OCI-LY7 (cell line): ENCODE measurements at regions not wholly inside any gene's neighbourhood (a gene's known extent, or its start where the extent isn't known, plus 50 kb on each side); places are given as distances from the start of the nearest gene placed in this dataset.

Experiments
- BruUV-seq: library from RNA; stranded (reverse); fragments of 400-500 nt; replicated peaks from 2 replicates; lab custom pipeline; 2021; lab: Mats Ljungman, UMichigan
- CTCF ChIA-PET: fragments of 300-600 bp; sonication (Branson Sonifier 250); formaldehyde crosslinking; loops from one replicate; lab custom pipeline; 2022; ENCODE audit warnings: antibody characterized with exemption; ENCODE audit not compliant: unreplicated experiment; lab: Charles Lee
- POLR2A ChIA-PET: fragments of 300-600 bp; sonication (Branson Sonifier 250); formaldehyde crosslinking; loops from one replicate; lab custom pipeline; 2022; ENCODE audit warnings: antibody characterized with exemption; lab: Charles Lee
- DNase-seq: peaks from one replicate; pipeline ENCODE4 v3.0.0-alpha.2; 2015; ENCODE audit warnings: low spot score
- H2AFZ ChIP-seq: fragments of 200-600 bp; sonication (generic), shearing (Covaris generic); 2 replicates; pipeline ENCODE4 v1.6.1; 2014; ENCODE audit warnings: mild to moderate bottlenecking, antibody characterized with exemption, low read length, moderate library complexity
- H3K27ac ChIP-seq: fragments of 200-600 bp; sonication (generic); 2 replicates; pipeline ENCODE4 v1.5.1; 2014; ENCODE audit warnings: mixed run types, low read depth, mild to moderate bottlenecking, moderate library complexity, low read length, inconsistent platforms; ENCODE audit not compliant: poor library complexity, severe bottlenecking
- H3K36me3 ChIP-seq: fragments of 200-600 bp; sonication (generic); 2 replicates; pipeline ENCODE4 v1.6.1; 2014; ENCODE audit warnings: mild to moderate bottlenecking, antibody characterized with exemption, low read length, moderate library complexity, mixed read lengths; ENCODE audit not compliant: insufficient read depth
- H3K4me1 ChIP-seq: fragments of 200-600 bp; sonication (generic); 2 replicates; pipeline ENCODE4 v1.5.1; 2014; ENCODE audit warnings: mild to moderate bottlenecking, low read length; ENCODE audit not compliant: insufficient read depth, poor library complexity, severe bottlenecking
- H3K4me2 ChIP-seq: fragments of 200-600 bp; sonication (generic); 2 replicates; pipeline ENCODE4 v1.6.1; 2014; ENCODE audit warnings: mild to moderate bottlenecking, low read length
- H3K4me3 ChIP-seq: fragments of 200-600 bp; sonication (generic); 2 replicates; pipeline ENCODE4 v1.5.1; 2014; ENCODE audit warnings: mild to moderate bottlenecking, low read depth, low read length; ENCODE audit not compliant: poor library complexity, severe bottlenecking
- H3K79me2 ChIP-seq: fragments of 200-600 bp; sonication (generic); 2 replicates; pipeline ENCODE4 v1.6.1; 2016; ENCODE audit warnings: low read depth, mild to moderate bottlenecking, low read length, moderate library complexity, mixed read lengths; ENCODE audit not compliant: insufficient read depth
- H3K9me2 ChIP-seq: fragments of 200-600 bp; sonication (generic); 2 replicates; pipeline ENCODE4 v1.6.1; 2016; ENCODE audit warnings: mild to moderate bottlenecking, low read length, mixed read lengths; ENCODE audit not compliant: insufficient read depth
- H3K9me3 ChIP-seq: fragments of 200-600 bp; sonication (generic); 2 replicates; pipeline ENCODE4 v1.6.1; 2014; ENCODE audit warnings: mild to moderate bottlenecking, mixed run types, low read length, mixed read lengths
- H4K20me1 ChIP-seq: fragments of 200-600 bp; sonication (generic); 2 replicates; pipeline ENCODE4 v1.6.1; 2014; ENCODE audit warnings: mild to moderate bottlenecking, antibody characterized with exemption, low read length, moderate library complexity, mixed read lengths; ENCODE audit not compliant: insufficient read depth
- CTCF ChIP-seq: fragments of 200-600 bp; sonication (generic); conservative IDR thresholded peaks from 2 replicates; pipeline ENCODE4 v1.5.1; 2014; ENCODE audit warnings: mild to moderate bottlenecking, antibody characterized with exemption, low read length, moderate library complexity, mixed read lengths
- EZH2phosphoT487 ChIP-seq: fragments of 200-600 bp; sonication (generic); IDR thresholded peaks from 2 replicates; pipeline ENCODE4 v1.6.1; 2018; ENCODE audit warnings: low read depth, borderline replicate concordance, mild to moderate bottlenecking, mixed run types, antibody characterized with exemption, low read length, moderate library complexity, mixed read lengths
- intact Hi-C: fragments of 100-400 bp; cut with micrococcal nuclease; formaldehyde crosslinking; loops from one replicate; pipeline ENCODE4 v1.10.0; 2022; ENCODE audit not compliant: unreplicated experiment

DNA sequence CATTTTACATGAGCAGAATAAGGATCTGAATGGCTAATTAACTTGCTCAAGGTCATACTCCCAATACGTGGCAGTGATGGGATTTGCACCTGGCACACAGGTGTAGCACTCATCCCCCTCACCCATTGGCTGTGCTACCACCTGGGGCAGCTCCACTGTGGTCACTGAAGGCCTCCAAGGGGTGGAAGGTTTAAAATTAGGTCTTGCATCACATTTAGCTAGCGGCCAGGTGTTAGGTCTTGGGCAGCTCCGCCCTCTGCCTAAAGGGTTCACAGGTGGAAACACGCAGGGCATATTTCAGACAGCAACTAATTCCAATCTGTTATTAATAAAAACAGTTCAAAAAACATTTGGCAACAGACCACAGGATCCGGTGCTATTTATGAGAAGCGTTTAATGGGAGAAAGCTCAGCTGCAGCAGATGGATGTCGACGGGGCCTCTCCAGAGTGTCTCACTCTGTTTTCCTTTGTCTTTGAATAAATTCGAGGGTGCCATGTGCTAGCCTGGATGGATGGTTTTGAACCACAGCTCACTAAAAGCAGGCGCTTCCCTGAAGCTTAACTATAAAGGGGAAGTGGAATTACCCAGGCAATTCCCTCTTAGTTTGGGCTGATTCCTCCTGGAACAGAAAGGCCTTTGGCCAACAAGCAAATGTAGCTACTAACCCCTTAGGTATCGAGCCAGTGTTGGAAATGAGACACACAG, 1017.6 kb downstream of the TYW1 start:
- Histone ChIP-seq H3K36me3 (no peaks in the 10 kb centered on the region), H2AFZ (no peak overlapping the region), H3K4me1 (no peaks in the 10 kb centered on the region), H3K4me3 (no peak overlapping the region), H3K9me3 (no peaks in the 10 kb centered on the region), H3K4me2 (no peak overlapping the region), H3K27ac (no peak overlapping the region), H3K79me2 (no peaks in the 10 kb centered on the region), H3K9me2 (no peaks in the 10 kb centered on the region), H4K20me1 (no peaks in the 10 kb centered on the region)
- CTCF ChIA-PET: no interaction called here
- DNase-seq: no peak
- TF ChIP-seq CTCF (no peak), EZH2phosphoT487 (no peak)
- intact Hi-C loops: no loop called here
- BruUV-seq: no TSS peak
- POLR2A ChIA-PET: interaction anchor here (0.7 kb wide), 1 partner anchor 1737 kb away, joined by 4 read pairs; no protein-coding TSS in a partner anchor

DNA sequence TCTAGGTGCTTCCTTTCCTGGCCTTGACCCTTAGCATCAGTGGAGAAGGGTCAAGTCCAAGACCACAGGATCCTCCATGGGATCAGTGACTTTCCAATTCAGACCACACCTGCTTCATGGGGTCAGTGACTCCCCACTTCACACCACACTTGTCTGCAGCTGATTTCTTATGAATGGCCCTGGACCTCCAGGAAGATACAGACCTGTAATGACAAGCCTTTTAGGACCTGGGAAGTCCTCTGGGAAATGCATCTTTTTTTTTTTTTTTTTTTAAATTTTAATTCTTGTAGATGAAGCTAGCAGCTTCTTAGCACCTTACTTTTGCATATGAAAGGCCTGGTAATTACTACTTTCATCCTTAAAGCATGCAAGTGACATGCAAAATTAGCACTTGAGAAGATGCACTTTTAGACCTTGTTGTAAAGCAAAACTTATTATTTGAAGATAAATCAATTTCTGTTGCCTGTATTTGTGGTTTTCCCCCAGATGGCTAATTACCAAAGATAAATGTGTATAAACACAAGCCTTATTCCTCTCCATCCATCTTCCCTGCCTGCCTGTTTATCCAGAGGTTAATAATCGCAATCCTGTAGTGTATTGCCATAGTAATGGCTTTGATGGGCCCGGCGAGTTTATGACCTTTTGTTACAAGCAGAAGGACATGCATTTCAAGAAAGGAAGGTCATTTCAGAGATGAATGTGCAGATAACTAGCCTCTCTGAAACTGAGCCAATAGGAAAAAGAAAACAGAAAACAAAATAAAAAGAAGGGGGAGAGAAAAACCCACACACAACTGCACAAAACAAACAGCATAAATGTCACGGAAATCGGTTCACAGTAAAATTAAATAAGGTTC, 1018.7 kb downstream of the TYW1 start:
- no peak for DNase-seq
- BruUV-seq: no TSS peak
- H3K4me3 ChIP-seq: no peak overlapping the region
- H3K79me2 ChIP-seq: no peaks in the 10 kb centered on the region
- TF ChIP-seq EZH2phosphoT487: no peak
- no peak for TF ChIP-seq CTCF
- CTCF ChIA-PET: no interaction called here
- H3K9me2 ChIP-seq: no peaks in the 10 kb centered on the region
- H3K4me2 ChIP-seq: no peak overlapping the region
- no peak overlapping the region for H2AFZ ChIP-seq
- H3K4me1 ChIP-seq: no peaks in the 10 kb centered on the region
- H4K20me1 ChIP-seq: no peaks in the 10 kb centered on the region
- no peaks in the 10 kb centered on the region for H3K9me3 ChIP-seq
- no peak overlapping the region for H3K27ac ChIP-seq
- no peaks in the 10 kb centered on the region for H3K36me3 ChIP-seq
- intact Hi-C loops: no loop called here
- POLR2A ChIA-PET: no interaction called here
